Cardiac fibroblast (primary cell): ENCODE measurements at regions not wholly inside any gene's neighbourhood (a gene's known extent, or its start where the extent isn't known, plus 50 kb on each side); places are given as distances from the start of the nearest gene placed in this dataset.

Source experiments
- DNase-seq, 2 donors: peaks; one replicate each; pipeline versions ENCODE4 v3.0.0 to v3.0.0-alpha.2; 2010; ENCODE audit warnings: low read depth in 2 of 2
- H3K4me3 ChIP-seq, 2 donors: replicated peaks in 1 of 2; 1 replicate in 1 of 2; 2 replicates in 1 of 2; pipeline ENCODE4 v1.5.1; 2011; ENCODE audit warnings: low read depth in 2 of 2, low read length in 2 of 2, mild to moderate bottlenecking in 2 of 2, moderate library complexity in 1 of 2
- CTCF ChIP-seq: IDR thresholded peaks from one replicate; pipeline ENCODE4 v1.5.1; 2011; ENCODE audit warnings: low read depth, mild to moderate bottlenecking, low read length, inconsistent platforms

- DNase-seq: peak in 1 of 2 donors; percentile 68
- no peak overlapping the region for H3K4me3 ChIP-seq
- TF ChIP-seq CTCF: no peak
Measured at GRCh38 chr12:23093488-23093887, 468.5 kb downstream of the ETNK1 start.

- TF ChIP-seq CTCF: no peak
- DNase-seq: no peak
- no peak overlapping the region for H3K4me3 ChIP-seq
Measured at GRCh38 chr12:23096321-23096720, 471.4 kb downstream of the ETNK1 start.

GRCh38 chr12:23098110-23098509, 473.1 kb downstream of the ETNK1 start:
- DNase-seq: peak in 1 of 2 donors; percentile 14
- TF ChIP-seq CTCF: no peak
- no peak overlapping the region for H3K4me3 ChIP-seq

GRCh38 chr12:23098517-23098916, 473.5 kb downstream of the ETNK1 start:
- TF ChIP-seq CTCF: no peak
- no peak for DNase-seq
- H3K4me3 ChIP-seq: no peak overlapping the region

- TF ChIP-seq CTCF: no peak
- DNase-seq: no peak
- no peak overlapping the region for H3K4me3 ChIP-seq
Measured at GRCh38 chr12:23099104-23099503, 474.1 kb downstream of the ETNK1 start.

GRCh38 chr12:23099604-23100003, 474.6 kb downstream of the ETNK1 start:
- DNase-seq: peak in 1 of 2 donors; percentile 34
- H3K4me3 ChIP-seq: no peak overlapping the region
- TF ChIP-seq CTCF: no peak

GRCh38 chr12:23108957-23109356, 484.0 kb downstream of the ETNK1 start:
- no peak for DNase-seq
- H3K4me3 ChIP-seq: no peak overlapping the region
- no peak for TF ChIP-seq CTCF
